Hindlimb muscle (tissue), 1 donor: ENCODE measurements at regions not wholly inside any gene's neighbourhood (a gene's known extent, or its start where the extent isn't known, plus 50 kb on each side); places are given as distances from the start of the nearest gene placed in this dataset.
"Not testable (repeated sequence)": the region's sequence is repeated elsewhere in the genome, so short reads cannot be mapped to it uniquely, and the experiment has no call there.

Experiments
- DNase-seq: peaks from one replicate; pipeline ENCODE4 v3.0.0-alpha.2; 2013

DNA sequence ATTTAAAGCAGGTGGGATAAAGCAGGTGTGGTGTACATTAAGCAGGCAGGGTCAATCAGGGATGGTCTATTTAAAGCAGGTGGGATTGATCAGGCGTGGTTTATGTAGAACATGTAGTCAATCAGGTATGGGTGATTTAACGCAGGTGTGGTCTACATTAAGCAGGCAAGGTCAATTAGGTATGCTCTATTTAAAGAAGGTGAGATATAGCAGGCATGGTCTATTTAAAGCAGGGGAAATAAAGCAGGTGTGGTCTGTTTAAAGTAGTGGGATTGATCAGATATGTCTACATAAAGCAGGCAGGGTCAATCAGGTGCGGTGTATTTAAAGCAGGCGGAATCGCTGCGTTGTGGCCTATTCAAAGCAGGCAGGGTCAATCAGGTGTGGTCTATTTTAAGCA lies 88.6 kb upstream of the MXRA5 start:
- DNase-seq, result no peak

- DNase-seq, result peak; percentile 31
Observed at GRCh38 chrX:3428792-3429191, 82.3 kb upstream of the MXRA5 start.

DNA sequence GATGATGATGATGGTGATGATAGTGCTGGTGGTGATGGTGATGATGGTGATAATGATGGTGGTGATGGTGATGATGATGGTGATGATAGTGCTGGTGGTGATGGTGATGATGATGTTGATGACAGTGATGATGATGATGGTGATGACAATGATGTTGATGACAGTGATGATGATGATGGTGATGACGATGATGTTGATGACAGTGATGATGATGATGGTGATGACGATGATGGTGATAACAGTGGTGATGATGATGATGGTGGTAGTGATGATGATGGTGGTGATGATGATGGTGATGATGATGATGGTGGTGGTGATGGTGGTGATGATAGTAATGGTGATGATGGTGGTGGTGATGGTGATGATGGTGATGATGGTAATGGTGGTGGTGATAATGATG lies 80.1 kb upstream of the MXRA5 start:
- no peak for DNase-seq

DNA sequence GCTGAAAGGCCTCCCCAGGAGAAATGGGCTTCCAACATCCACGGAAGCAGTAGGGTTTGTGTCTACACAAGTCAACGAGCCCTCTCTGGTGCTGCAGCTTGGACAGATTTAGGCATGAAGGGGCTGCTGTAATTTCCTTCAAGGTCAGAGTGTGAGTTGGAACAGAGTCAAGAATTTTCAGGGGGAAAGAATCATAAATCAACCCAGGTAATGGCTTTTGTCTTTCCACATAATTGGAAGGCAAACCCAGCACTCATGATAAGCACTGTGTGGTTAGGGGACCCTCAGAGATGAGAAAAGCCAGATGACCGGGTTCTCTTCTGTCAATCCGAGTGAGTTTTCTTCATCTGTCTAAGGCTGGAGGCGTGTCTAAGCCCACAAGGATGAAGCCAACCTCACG lies 78.6 kb upstream of the MXRA5 start:
- no peak for DNase-seq

DNA sequence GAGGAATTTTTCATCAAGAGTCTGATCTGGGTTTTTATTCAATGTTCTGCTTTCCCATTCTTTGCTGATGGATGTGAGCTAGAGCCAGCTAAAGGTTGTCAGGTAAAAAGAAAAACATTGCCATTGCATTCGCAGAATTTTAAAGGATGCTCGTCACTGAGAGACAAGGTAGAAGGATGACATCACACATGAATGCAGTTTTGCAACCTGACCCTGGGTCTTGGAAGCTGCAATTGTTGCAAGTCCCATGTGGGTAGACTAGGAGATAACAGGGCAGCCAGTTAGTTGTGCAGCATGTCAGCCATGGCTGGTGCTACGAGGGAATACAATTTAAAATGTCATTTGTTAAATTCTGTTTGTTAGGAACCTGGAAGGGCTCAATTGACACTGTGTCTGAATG lies 73.9 kb upstream of the MXRA5 start:
- DNase-seq, result no peak

DNA sequence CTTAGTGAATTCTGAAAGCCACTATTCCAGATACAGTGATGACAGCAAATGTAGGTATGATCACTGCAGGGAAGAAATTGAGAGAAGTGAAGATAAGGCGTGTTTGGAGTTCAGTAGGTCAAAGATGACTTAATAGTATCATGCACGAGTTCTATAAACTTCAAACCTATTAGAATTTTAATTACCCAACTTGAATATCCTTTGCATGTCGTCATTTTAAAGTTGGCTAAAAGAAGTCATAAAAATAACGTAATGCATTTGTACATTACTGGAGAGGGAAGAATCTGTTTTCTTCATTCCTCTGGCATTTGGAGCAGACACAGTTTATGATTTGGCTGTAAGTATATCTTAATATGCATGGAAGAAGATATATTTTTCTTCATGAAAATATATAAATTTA lies 68.6 kb upstream of the MXRA5 start:
- DNase-seq, result no peak

GRCh38 chrX:3411626-3412025 lies 65.2 kb upstream of the MXRA5 start:
- not testable (repeated sequence) for DNase-seq

DNA sequence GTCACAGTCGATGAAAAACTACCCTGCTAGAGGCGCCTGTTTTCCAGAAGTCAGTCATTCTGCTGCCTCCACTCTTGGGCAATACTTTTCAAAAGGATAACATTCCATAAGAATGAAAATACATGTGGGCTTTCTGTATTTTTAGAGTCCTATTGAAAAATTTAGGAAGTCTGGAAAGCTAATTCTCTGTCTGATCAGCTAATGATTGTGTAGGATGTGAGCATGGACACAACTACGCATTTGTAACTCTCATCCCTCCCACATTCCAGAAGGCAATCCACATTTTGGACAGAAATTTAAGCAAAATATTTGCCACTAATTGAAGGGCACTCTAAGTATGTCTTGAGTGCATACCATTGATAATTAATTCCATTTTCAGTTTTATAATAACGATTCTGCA lies 63.5 kb upstream of the MXRA5 start:
- not testable (repeated sequence) for DNase-seq

GRCh38 chrX:3407781-3408180 lies 61.3 kb upstream of the MXRA5 start:
- DNase-seq, result no peak

DNA sequence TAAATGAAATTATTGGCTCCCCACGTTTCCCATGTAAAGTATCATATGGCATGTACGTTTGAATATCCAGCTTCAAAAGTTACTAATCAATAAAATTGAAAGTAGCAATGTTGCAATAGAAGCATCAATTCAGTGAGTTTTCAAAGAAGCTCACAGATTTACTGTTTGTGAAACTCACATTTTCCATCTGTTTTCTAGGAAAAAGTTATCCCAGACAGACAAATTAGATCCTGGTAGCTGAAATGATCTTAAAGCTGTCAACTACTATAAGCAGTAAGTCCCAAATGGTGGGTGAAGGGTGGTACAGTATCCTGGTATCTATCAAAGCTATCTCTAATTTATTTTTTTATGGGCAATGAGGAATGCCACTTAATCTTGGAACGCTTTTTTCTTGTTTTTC lies 60.7 kb upstream of the MXRA5 start:
- DNase-seq, result no peak

GRCh38 chrX:3403748-3404147 lies 57.3 kb upstream of the MXRA5 start:
- peak; percentile 39 for DNase-seq
